ENCODE measurements at regions not wholly inside any gene's neighbourhood (a gene's known extent, or its start where the extent isn't known, plus 50 kb on each side); places are given as distances from the start of the nearest gene placed in this dataset.

DNA sequence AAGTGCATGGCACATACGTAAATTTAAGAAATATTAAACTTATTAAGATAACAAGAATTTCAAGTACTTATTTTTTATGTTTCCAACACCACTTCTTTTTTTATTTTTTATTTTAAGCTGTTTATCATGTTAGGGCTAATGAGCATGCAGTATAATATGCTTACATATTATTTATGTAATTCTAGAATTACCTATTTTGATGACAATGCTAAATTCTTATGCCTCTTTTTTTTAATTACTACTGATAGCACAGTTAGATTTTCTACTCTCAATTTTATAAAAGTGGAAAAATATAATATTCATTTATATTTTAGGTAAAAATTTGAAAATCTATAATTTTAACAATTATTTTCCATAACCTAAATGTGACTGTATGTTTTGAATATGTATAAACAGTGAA, 713.0 kb downstream of the MRPL39 start:
- Histone ChIP-seq H4K91ac (replicated peaks; ENCODE audit: insufficient read length, low read length) (no peak overlapping the region), H3K27ac (ENCODE audit: low read depth, low read length) (no peak overlapping the region), H3K4me1 (replicated peaks in 1 of 4; ENCODE audit: control insufficient read depth in 3 of 4, insufficient read depth in 4 of 4, low read length in 3 of 4) (peaks cover 0 to 2% (median 0%) of the 10 kb centered on the region in 4 experiments; a peak in 2 of 7 replicates), H4K8ac (ENCODE audit: extremely low read depth, insufficient read depth, low read length) (no peak overlapping the region), H3K9ac (replicated peaks in 1 of 4; ENCODE audit: extremely low read depth in 1 of 4, low read depth in 3 of 4, low read length in 3 of 4) (no peak overlapping the region), H3K56ac (replicated peaks; ENCODE audit: insufficient read length, low read depth, low read length) (no peak overlapping the region), H4K20me1 (replicated peaks in 1 of 2; ENCODE audit: control insufficient read depth in 1 of 2, insufficient read depth in 2 of 2, low read length in 2 of 2) (no peaks in the 10 kb centered on the region), H2AFZ (ENCODE audit: low read length) (no peak overlapping the region), H3K79me2 (ENCODE audit: control insufficient read depth in 1 of 2, insufficient read depth in 2 of 2, low read length in 2 of 2) (no peaks in the 10 kb centered on the region), H3K27me3 (replicated peaks in 1 of 4; ENCODE audit: control insufficient read depth in 3 of 4, extremely low read depth in 1 of 4, insufficient read depth in 3 of 4, low read length in 3 of 4) (no peaks in the 10 kb centered on the region), H2BK12ac (ENCODE audit: low read depth, low read length) (no peak overlapping the region), H3K14ac (ENCODE audit: insufficient read length) (no peak overlapping the region), H4K5ac (ENCODE audit: insufficient read length, low read depth, low read length) (no peak overlapping the region), H2BK20ac (ENCODE audit: low read length) (no peak overlapping the region), H3K4me3 (ENCODE audit: extremely low read depth in 1 of 4, insufficient read depth in 2 of 4, low read depth in 3 of 4, low read length in 4 of 4) (no peak overlapping the region), H2BK120ac (replicated peaks; ENCODE audit: low read depth, low read length) (no peak overlapping the region), H3K4me2 (ENCODE audit: insufficient read depth in 1 of 2, low read depth in 2 of 2, low read length in 2 of 2) (no peak overlapping the region), H2AK5ac (ENCODE audit: low read depth, low read length) (no peak overlapping the region), H3K36me3 (ENCODE audit: control insufficient read depth in 2 of 4, insufficient read depth in 4 of 4, low read length in 3 of 4) (no peaks in the 10 kb centered on the region), H2BK15ac (ENCODE audit: low read length) (no peak overlapping the region), H2BK5ac (ENCODE audit: low read depth, low read length) (no peak overlapping the region), H3K18ac (ENCODE audit: extremely low read depth, low read length) (no peak overlapping the region), H3K4ac (replicated peaks; ENCODE audit: insufficient read length, low read depth, low read length) (no peak overlapping the region), H3K23ac (ENCODE audit: insufficient read length) (no peak overlapping the region), H3K9me3 (ENCODE audit: insufficient read depth in 2 of 2, low read depth in 1 of 2, low read length in 1 of 2) (no peaks in the 10 kb centered on the region), H3K23me2 (ENCODE audit: low read depth, low read length) (no peaks in the 10 kb centered on the region), H3K79me1 (ENCODE audit: low read depth, low read length) (no peaks in the 10 kb centered on the region)
- CTCF ChIA-PET (ENCODE audit: partially characterized antibody): interaction anchor here (1.0 to 6.2 kb wide), 4 partner anchors 12 to 491 kb away, joined by 3 to 35 read pairs (median 4); no protein-coding TSS in a partner anchor
- FAIRE-seq (no peak), DNase-seq (ENCODE audit: low read depth in 1 of 2, low spot score in 2 of 2) (no peak)
- no peak; the same call in 1 of the 2 replicates for TF ChIP-seq MAFK (IDR thresholded peaks at IDR 0.05; ENCODE audit: low read depth, low read length)
- no peak for TF ChIP-seq POLR2A (IDR thresholded peaks at IDR 0.05; ENCODE audit: control extremely low read depth in 1 of 2, low read depth in 2 of 2, low read length in 2 of 2)
- TF ChIP-seq CBX5 (IDR thresholded peaks at IDR 0.05; ENCODE audit: low read depth, low read length): no peak
- TF ChIP-seq SP2 (IDR thresholded peaks at IDR 0.05; ENCODE audit: low read length): no peak
- TF ChIP-seq SAP30 (IDR thresholded peaks at IDR 0.05; ENCODE audit: insufficient read depth, insufficient replicate concordance, low read length): no peak
- TF ChIP-seq, protein P1, sequence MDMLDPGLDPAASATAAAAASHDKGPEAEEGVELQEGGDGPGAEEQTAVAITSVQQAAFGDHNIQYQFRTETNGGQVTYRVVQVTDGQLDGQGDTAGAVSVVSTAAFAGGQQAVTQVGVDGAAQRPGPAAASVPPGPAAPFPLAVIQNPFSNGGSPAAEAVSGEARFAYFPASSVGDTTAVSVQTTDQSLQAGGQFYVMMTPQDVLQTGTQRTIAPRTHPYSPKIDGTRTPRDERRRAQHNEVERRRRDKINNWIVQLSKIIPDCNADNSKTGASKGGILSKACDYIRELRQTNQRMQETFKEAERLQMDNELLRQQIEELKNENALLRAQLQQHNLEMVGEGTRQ (IDR thresholded peaks at IDR 0.05; ENCODE audit: low read length): no peak
- TF ChIP-seq, protein P2, sequence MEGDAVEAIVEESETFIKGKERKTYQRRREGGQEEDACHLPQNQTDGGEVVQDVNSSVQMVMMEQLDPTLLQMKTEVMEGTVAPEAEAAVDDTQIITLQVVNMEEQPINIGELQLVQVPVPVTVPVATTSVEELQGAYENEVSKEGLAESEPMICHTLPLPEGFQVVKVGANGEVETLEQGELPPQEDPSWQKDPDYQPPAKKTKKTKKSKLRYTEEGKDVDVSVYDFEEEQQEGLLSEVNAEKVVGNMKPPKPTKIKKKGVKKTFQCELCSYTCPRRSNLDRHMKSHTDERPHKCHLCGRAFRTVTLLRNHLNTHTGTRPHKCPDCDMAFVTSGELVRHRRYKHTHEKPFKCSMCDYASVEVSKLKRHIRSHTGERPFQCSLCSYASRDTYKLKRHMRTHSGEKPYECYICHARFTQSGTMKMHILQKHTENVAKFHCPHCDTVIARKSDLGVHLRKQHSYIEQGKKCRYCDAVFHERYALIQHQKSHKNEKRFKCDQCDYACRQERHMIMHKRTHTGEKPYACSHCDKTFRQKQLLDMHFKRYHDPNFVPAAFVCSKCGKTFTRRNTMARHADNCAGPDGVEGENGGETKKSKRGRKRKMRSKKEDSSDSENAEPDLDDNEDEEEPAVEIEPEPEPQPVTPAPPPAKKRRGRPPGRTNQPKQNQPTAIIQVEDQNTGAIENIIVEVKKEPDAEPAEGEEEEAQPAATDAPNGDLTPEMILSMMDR (IDR thresholded peaks at IDR 0.05; ENCODE audit: control extremely low read depth in 1 of 3, insufficient read depth in 1 of 3, low read depth in 1 of 3, low read length in 3 of 3): no peak
- TF ChIP-seq CEBPB (IDR thresholded peaks at IDR 0.05; ENCODE audit: low read depth, low read length): no peak
- no peak for TF ChIP-seq TBP (IDR thresholded peaks at IDR 0.05; ENCODE audit: low read depth, low read length)
- no peak for TF ChIP-seq SRF (IDR thresholded peaks at IDR 0.05; ENCODE audit: low read depth, low read length)
- TF ChIP-seq BCL11A (IDR thresholded peaks at IDR 0.05; ENCODE audit: low read depth in 2 of 2, low read length in 2 of 2): no peak
- no peak for TF ChIP-seq HDAC6 (IDR thresholded peaks at IDR 0.05; ENCODE audit: low read depth, low read length)
- 94% methylated on average over 1 of the region's 1 CpG; no CpG with 5 or more reads in 1 of the 2 experiments for WGBS, 2 experiments (ENCODE audit: extremely low coverage in 1 of 2, insufficient coverage in 1 of 2, insufficient read length in 1 of 2, insufficient replicate concordance in 2 of 2, low coverage in 1 of 2, low lambda C conversion rate in 2 of 2, missing lambda C conversion rate in 1 of 2)
- POLR2A ChIA-PET (ENCODE audit: partially characterized antibody): no interaction called here
